Loucy (cell line): ENCODE measurements at regions not wholly inside any gene's neighbourhood (a gene's known extent, or its start where the extent isn't known, plus 50 kb on each side); places are given as distances from the start of the nearest gene placed in this dataset.

Source experiments
- CTCF ChIP-seq: fragments of 200-600 bp; sonication (generic); conservative IDR thresholded peaks from 2 replicates; pipeline ENCODE4 v1.5.1; 2014; ENCODE audit warnings: mild to moderate bottlenecking, antibody characterized with exemption, low read length
- EZH2phosphoT487 ChIP-seq: fragments of 200-600 bp; IDR thresholded peaks from 2 replicates; pipeline ENCODE4 v1.6.1; 2018; ENCODE audit warnings: antibody characterized with exemption, mild to moderate bottlenecking, moderate library complexity, borderline replicate concordance

GRCh38 chr4:123672987-123673386, 276.4 kb downstream of the SPRY1 start:
- TF ChIP-seq CTCF (no peak), EZH2phosphoT487 (no peak)
